ENCODE measurements at regions not wholly inside any gene's neighbourhood (a gene's known extent, or its start where the extent isn't known, plus 50 kb on each side); places are given as distances from the start of the nearest gene placed in this dataset.
A peak's percentile ranks its signal among the peaks of the same experiment; 100 is the strongest.

GRCh38 chr10:105969884-105970377, 1194.6 kb downstream of the SORCS1 start:
- no peak for DNase-seq

- DNase-seq = no peak
Observed at GRCh38 chr10:105968666-105969065, 1195.8 kb downstream of the SORCS1 start.

GRCh38 chr10:105967256-105967655, 1197.2 kb downstream of the SORCS1 start:
- no peak for DNase-seq

- DNase-seq = no peak
Observed at GRCh38 chr10:105965141-105965540, 1199.4 kb downstream of the SORCS1 start.

- DNase-seq = no peak
Observed at GRCh38 chr10:105964009-105964408, 1200.5 kb downstream of the SORCS1 start.

GRCh38 chr10:105963334-105963884, 1201.1 kb downstream of the SORCS1 start:
- DNase-seq = no peak

GRCh38 chr10:105956550-105956949, 1208.0 kb downstream of the SORCS1 start:
- DNase-seq = no peak

- DNase-seq = no peak
Observed at GRCh38 chr10:105953861-105954260, 1210.6 kb downstream of the SORCS1 start.

GRCh38 chr10:105953056-105953455, 1211.5 kb downstream of the SORCS1 start:
- no peak for DNase-seq

- DNase-seq = no peak
Observed at GRCh38 chr10:105952153-105952552, 1212.4 kb downstream of the SORCS1 start.

- DNase-seq = peak; percentile 6
Observed at GRCh38 chr10:105950410-105950809, 1214.1 kb downstream of the SORCS1 start.

- no peak for DNase-seq
Observed at GRCh38 chr10:105949721-105950120, 1214.8 kb downstream of the SORCS1 start.

- DNase-seq = no peak
Observed at GRCh38 chr10:105925045-105925785, 1239.3 kb downstream of the SORCS1 start.

GRCh38 chr10:105921348-105921747, 1243.2 kb downstream of the SORCS1 start:
- DNase-seq = no peak

GRCh38 chr10:105914432-105914831, 1250.1 kb downstream of the SORCS1 start:
- DNase-seq = no peak

GRCh38 chr10:105908701-105909100, 1255.8 kb downstream of the SORCS1 start:
- no peak for DNase-seq

- no peak for DNase-seq
Observed at GRCh38 chr10:105885495-105885894, 1244.4 kb downstream of the SORCS3 start.

GRCh38 chr10:105879401-105879800, 1238.3 kb downstream of the SORCS3 start:
- no peak for DNase-seq

- no peak for DNase-seq
Observed at GRCh38 chr10:105875050-105875449, 1234.0 kb downstream of the SORCS3 start.

- DNase-seq = no peak
Observed at GRCh38 chr10:105872665-105873064, 1231.6 kb downstream of the SORCS3 start.

- no peak for DNase-seq
Observed at GRCh38 chr10:105868935-105869334, 1227.8 kb downstream of the SORCS3 start.

GRCh38 chr10:105864854-105865253, 1223.8 kb downstream of the SORCS3 start:
- DNase-seq = no peak

- no peak for DNase-seq
Observed at GRCh38 chr10:105857268-105858264, 1216.5 kb downstream of the SORCS3 start.
